H1 (cell line): ENCODE measurements at regions not wholly inside any gene's neighbourhood (a gene's known extent, or its start where the extent isn't known, plus 50 kb on each side); places are given as distances from the start of the nearest gene placed in this dataset.

Experiments used
- CBX8 ChIP-seq: fragments of 300-800, 300-1000 bp; sonication (generic); IDR thresholded peaks from 2 replicates; pipeline ENCODE4 v1.7.1; 2016; ENCODE audit warnings: low read depth, low read length, borderline replicate concordance
- GABPA ChIP-seq: IDR thresholded peaks from 2 replicates; pipeline ENCODE4 v1.6.1; 2011; ENCODE audit warnings: mild to moderate bottlenecking, low read length, moderate library complexity, borderline replicate concordance; ENCODE audit not compliant: insufficient read depth
- GTF2F1 ChIP-seq: IDR thresholded peaks from 2 replicates; pipeline ENCODE4 v1.6.1; 2012; ENCODE audit warnings: low read depth, low read length, improper control_type of control experiment, borderline replicate concordance
- HDAC2 ChIP-seq, 2 experiments: fragments of 300-600 bp in 1 of 2; sonication (generic) in 1 of 2; IDR thresholded peaks; 2 replicates each; pipeline ENCODE4 v1.6.1; 2011 to 2012; ENCODE audit warnings: low read depth in 2 of 2, low read length in 2 of 2, mild to moderate bottlenecking in 2 of 2, moderate library complexity in 2 of 2, borderline replicate concordance in 1 of 2, inconsistent platforms in 1 of 2
- MAFK ChIP-seq: IDR thresholded peaks from 2 replicates; pipeline ENCODE4 v1.6.1; 2012; ENCODE audit warnings: low read depth, mild to moderate bottlenecking, improper control_type of control experiment, low read length
- RFX5 ChIP-seq: IDR thresholded peaks from 2 replicates; pipeline ENCODE4 v1.6.1; 2011; ENCODE audit warnings: low read depth, low read length, improper control_type of control experiment, borderline replicate concordance
- RXRA ChIP-seq: IDR thresholded peaks from 2 replicates; pipeline ENCODE4 v1.6.1; 2011; ENCODE audit warnings: low read depth, mild to moderate bottlenecking, low read length, moderate library complexity; ENCODE audit not compliant: insufficient read depth
- TBP ChIP-seq: IDR thresholded peaks from 2 replicates; pipeline ENCODE4 v1.6.1; 2011; ENCODE audit warnings: low read depth, low read length, improper control_type of control experiment
- ZNF274 ChIP-seq: IDR thresholded peaks from 2 replicates; pipeline ENCODE4 v1.7.0; 2012; ENCODE audit warnings: low read length, borderline replicate concordance; ENCODE audit errors: extremely low read depth
- TF ChIP-seq, protein P1 (sequence below): fragments of 300-600 bp; sonication (generic); IDR thresholded peaks from 2 replicates; pipeline ENCODE4 v1.7.1; 2012; ENCODE audit warnings: low read length, moderate library complexity, mild to moderate bottlenecking, inconsistent platforms; ENCODE audit not compliant: insufficient replicate concordance
- TF ChIP-seq, protein P2 (sequence below): IDR thresholded peaks from 2 replicates; pipeline ENCODE4 v1.6.1; 2011; ENCODE audit warnings: low read depth, mild to moderate bottlenecking, low read length; ENCODE audit not compliant: insufficient read depth

DNA sequence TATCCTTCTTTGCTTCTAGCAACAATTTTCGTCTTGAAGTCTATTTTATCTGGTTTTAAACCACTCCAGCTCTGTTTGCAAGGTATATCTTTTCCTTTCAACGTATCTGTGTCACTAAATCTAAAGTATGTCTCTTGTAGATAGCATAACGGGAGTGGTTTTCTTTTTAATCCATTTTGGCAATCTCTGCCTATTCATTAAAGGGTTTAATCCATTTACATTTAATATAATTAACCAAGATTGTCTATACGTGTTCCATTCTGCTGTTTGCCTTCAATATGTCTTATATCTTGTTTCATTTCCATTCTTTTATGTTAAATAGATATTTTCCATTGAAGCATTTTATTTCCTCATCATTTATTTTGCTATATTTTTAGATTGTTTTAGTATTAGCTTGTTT lies 587.9 kb downstream of the C6orf118 start (continued):
- TF ChIP-seq, protein P1, sequence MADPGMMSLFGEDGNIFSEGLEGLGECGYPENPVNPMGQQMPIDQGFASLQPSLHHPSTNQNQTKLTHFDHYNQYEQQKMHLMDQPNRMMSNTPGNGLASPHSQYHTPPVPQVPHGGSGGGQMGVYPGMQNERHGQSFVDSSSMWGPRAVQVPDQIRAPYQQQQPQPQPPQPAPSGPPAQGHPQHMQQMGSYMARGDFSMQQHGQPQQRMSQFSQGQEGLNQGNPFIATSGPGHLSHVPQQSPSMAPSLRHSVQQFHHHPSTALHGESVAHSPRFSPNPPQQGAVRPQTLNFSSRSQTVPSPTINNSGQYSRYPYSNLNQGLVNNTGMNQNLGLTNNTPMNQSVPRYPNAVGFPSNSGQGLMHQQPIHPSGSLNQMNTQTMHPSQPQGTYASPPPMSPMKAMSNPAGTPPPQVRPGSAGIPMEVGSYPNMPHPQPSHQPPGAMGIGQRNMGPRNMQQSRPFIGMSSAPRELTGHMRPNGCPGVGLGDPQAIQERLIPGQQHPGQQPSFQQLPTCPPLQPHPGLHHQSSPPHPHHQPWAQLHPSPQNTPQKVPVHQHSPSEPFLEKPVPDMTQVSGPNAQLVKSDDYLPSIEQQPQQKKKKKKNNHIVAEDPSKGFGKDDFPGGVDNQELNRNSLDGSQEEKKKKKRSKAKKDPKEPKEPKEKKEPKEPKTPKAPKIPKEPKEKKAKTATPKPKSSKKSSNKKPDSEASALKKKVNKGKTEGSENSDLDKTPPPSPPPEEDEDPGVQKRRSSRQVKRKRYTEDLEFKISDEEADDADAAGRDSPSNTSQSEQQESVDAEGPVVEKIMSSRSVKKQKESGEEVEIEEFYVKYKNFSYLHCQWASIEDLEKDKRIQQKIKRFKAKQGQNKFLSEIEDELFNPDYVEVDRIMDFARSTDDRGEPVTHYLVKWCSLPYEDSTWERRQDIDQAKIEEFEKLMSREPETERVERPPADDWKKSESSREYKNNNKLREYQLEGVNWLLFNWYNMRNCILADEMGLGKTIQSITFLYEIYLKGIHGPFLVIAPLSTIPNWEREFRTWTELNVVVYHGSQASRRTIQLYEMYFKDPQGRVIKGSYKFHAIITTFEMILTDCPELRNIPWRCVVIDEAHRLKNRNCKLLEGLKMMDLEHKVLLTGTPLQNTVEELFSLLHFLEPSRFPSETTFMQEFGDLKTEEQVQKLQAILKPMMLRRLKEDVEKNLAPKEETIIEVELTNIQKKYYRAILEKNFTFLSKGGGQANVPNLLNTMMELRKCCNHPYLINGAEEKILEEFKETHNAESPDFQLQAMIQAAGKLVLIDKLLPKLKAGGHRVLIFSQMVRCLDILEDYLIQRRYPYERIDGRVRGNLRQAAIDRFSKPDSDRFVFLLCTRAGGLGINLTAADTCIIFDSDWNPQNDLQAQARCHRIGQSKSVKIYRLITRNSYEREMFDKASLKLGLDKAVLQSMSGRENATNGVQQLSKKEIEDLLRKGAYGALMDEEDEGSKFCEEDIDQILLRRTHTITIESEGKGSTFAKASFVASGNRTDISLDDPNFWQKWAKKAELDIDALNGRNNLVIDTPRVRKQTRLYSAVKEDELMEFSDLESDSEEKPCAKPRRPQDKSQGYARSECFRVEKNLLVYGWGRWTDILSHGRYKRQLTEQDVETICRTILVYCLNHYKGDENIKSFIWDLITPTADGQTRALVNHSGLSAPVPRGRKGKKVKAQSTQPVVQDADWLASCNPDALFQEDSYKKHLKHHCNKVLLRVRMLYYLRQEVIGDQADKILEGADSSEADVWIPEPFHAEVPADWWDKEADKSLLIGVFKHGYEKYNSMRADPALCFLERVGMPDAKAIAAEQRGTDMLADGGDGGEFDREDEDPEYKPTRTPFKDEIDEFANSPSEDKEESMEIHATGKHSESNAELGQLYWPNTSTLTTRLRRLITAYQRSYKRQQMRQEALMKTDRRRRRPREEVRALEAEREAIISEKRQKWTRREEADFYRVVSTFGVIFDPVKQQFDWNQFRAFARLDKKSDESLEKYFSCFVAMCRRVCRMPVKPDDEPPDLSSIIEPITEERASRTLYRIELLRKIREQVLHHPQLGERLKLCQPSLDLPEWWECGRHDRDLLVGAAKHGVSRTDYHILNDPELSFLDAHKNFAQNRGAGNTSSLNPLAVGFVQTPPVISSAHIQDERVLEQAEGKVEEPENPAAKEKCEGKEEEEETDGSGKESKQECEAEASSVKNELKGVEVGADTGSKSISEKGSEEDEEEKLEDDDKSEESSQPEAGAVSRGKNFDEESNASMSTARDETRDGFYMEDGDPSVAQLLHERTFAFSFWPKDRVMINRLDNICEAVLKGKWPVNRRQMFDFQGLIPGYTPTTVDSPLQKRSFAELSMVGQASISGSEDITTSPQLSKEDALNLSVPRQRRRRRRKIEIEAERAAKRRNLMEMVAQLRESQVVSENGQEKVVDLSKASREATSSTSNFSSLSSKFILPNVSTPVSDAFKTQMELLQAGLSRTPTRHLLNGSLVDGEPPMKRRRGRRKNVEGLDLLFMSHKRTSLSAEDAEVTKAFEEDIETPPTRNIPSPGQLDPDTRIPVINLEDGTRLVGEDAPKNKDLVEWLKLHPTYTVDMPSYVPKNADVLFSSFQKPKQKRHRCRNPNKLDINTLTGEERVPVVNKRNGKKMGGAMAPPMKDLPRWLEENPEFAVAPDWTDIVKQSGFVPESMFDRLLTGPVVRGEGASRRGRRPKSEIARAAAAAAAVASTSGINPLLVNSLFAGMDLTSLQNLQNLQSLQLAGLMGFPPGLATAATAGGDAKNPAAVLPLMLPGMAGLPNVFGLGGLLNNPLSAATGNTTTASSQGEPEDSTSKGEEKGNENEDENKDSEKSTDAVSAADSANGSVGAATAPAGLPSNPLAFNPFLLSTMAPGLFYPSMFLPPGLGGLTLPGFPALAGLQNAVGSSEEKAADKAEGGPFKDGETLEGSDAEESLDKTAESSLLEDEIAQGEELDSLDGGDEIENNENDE: no peak
- no peak for TF ChIP-seq CBX8
- TF ChIP-seq, protein P2, sequence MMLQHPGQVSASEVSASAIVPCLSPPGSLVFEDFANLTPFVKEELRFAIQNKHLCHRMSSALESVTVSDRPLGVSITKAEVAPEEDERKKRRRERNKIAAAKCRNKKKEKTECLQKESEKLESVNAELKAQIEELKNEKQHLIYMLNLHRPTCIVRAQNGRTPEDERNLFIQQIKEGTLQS: no peak
- TF ChIP-seq RFX5: no peak
- no peak for TF ChIP-seq HDAC2 (IDR thresholded peaks at IDR 0.05; ENCODE audit: borderline replicate concordance in 1 of 2, low read depth in 2 of 2, low read length in 2 of 2)
- no peak for TF ChIP-seq RXRA
- no peak for TF ChIP-seq TBP
- TF ChIP-seq GABPA: no peak
- no peak for TF ChIP-seq GTF2F1
- TF ChIP-seq ZNF274: no peak
- no peak for TF ChIP-seq MAFK
